ENCODE measurements at regions not wholly inside any gene's neighbourhood (a gene's known extent, or its start where the extent isn't known, plus 50 kb on each side); places are given as distances from the start of the nearest gene placed in this dataset.
"Not testable (repeated sequence)": the region's sequence is repeated elsewhere in the genome, so short reads cannot be mapped to it uniquely, and the experiment has no call there.

DNA sequence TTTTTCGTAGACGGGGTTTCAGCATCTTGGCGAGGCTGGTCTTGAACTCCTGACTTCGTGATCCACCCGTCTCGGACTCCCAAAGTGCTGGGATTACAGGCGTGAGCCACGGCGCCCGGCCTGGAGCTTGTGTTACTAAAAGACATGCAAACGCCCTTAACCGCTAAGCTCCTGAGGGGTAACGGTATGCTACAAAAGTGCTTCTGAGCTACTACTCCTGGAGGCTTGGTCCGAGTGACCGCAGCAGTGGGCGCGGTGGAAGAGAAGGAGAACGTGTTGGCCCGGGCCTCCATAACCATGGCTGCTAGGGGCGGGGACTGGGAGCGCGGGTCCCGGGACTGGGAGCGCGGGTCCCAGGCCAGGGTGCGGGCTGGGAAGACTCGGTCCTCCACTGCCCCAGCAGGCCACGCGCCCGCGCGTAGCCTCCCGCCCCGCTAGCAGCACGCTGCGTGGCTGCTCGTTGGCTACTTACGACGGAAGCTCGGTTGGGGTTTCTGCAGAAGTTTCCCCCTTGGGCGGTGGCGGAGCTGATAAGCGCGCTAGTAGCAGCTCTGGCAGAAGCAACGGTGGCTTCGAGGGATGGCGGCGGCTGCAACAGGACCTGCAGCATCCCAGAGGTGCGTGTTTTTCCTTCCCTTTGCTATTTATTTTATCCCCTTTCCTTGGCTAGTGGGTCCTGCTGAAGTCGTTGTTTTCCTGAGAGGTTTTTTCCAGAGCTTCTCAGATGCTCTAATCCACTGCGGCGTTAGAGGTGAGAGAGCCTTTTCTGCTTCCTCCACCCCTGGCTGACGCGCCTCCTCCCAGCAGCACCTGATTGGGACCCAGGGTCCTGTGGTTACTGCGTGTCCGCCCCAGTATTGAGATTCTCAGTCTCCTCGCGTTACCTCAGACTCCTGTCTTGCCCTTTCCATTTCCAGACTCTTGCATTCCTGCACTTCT, 69.2 kb upstream of the CCDC180 start:
- H3K27ac Mint-ChIP-seq = peak overlapping the region in 6 of 7 donors; percentile 2 to 87 (median 34)
- Histone ChIP-seq H3K79me2 (ENCODE audit: insufficient read depth, low read length) (no peaks in the 10 kb centered on the region), H4K20me1 (ENCODE audit: insufficient read depth, low read length) (no peaks in the 10 kb centered on the region), H3K27ac (ENCODE audit: low read depth in 1 of 2, low read length in 2 of 2) (peak overlapping the region in 1 of 2 donors; percentile 40), H3K4me3 (replicated peaks in 1 of 3; ENCODE audit: low read depth in 2 of 3, low read length in 3 of 3) (peak overlapping the region; percentile 53 to 77 (median 62)), H3K4me1 (ENCODE audit: control insufficient read depth in 1 of 2, insufficient read depth in 2 of 2, low read length in 2 of 2) (peaks cover 9 to 10% of the 10 kb centered on the region in 2 donors), H2AFZ (ENCODE audit: insufficient read depth, low read depth, low read length, poor library complexity, severe bottlenecking) (peak overlapping the region; percentile 90), H3K9ac (ENCODE audit: insufficient read depth, low read length, poor library complexity, severe bottlenecking) (peak overlapping the region; percentile 51), H3K36me3 (replicated peaks in 1 of 2; ENCODE audit: control insufficient read depth in 1 of 2, insufficient read depth in 2 of 2, low read length in 2 of 2) (no peaks in the 10 kb centered on the region), H3K9me3 (replicated peaks in 1 of 2; ENCODE audit: control insufficient read depth in 1 of 2, insufficient read depth in 1 of 2, low read length in 2 of 2) (peaks cover 0 to 2% of the 10 kb centered on the region in 2 donors), H3K27me3 (ENCODE audit: control insufficient read depth in 2 of 2, insufficient read depth in 2 of 2, low read length in 2 of 2) (no peaks in the 10 kb centered on the region), H3K4me2 (replicated peaks; ENCODE audit: extremely low read depth, low read length, poor library complexity, severe bottlenecking) (peak overlapping the region; percentile 76)
- peaks cover 0 to 8% (median 2%) of the 10 kb centered on the region in 3 donors for H3K27me3 Mint-ChIP-seq (ENCODE audit: low read depth in 3 of 3)
- TF ChIP-seq, protein P1, sequence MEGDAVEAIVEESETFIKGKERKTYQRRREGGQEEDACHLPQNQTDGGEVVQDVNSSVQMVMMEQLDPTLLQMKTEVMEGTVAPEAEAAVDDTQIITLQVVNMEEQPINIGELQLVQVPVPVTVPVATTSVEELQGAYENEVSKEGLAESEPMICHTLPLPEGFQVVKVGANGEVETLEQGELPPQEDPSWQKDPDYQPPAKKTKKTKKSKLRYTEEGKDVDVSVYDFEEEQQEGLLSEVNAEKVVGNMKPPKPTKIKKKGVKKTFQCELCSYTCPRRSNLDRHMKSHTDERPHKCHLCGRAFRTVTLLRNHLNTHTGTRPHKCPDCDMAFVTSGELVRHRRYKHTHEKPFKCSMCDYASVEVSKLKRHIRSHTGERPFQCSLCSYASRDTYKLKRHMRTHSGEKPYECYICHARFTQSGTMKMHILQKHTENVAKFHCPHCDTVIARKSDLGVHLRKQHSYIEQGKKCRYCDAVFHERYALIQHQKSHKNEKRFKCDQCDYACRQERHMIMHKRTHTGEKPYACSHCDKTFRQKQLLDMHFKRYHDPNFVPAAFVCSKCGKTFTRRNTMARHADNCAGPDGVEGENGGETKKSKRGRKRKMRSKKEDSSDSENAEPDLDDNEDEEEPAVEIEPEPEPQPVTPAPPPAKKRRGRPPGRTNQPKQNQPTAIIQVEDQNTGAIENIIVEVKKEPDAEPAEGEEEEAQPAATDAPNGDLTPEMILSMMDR (IDR thresholded peaks at IDR 0.05) = no peak
- intact Hi-C loops (cut with micrococcal nuclease) = no loop called here
- H3K9me3 Mint-ChIP-seq = peaks cover 4 to 7% (median 6%) of the 10 kb centered on the region in 7 donors
- H3K36me3 Mint-ChIP-seq = no peaks in the 10 kb centered on the region
- WGBS (ENCODE audit: insufficient coverage) = 2% methylated on average over 50 of the region's 58 CpGs
- peak; percentile 29 to 45 (median 37) for DNase-seq
- H3K4me1 Mint-ChIP-seq = peaks cover 20% of the 10 kb centered on the region
- H3K4me3 Mint-ChIP-seq = peak overlapping the region; percentile 89 to 93

DNA sequence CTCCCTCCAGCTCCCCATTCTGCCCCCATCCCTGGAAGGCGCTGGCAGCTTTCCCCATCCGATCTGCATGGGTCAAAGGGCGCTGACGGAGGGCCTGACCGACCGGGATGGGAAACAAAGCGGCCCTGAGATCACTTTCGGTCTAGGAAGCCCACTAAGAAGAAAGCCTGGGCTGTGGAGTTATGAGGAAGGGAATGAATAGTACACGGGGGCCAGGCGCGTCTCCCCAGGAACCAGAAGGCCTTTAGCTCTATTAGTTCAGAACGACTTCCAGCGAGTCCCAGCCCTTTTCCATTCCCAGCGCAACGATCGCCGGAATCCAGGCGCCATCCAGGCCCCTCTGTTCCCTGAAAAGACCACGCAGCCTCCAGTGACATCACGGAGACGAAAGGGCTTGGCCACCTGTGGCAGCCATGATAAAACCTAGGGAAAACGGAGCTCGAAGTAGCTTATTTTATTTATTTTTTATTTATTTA, 70.1 kb upstream of the CCDC180 start:
- Histone ChIP-seq H3K27me3 (ENCODE audit: control insufficient read depth in 2 of 2, insufficient read depth in 2 of 2, low read length in 2 of 2) (no peaks in the 10 kb centered on the region), H4K20me1 (ENCODE audit: insufficient read depth, low read length) (no peaks in the 10 kb centered on the region), H3K27ac (ENCODE audit: low read depth in 1 of 2, low read length in 2 of 2) (no peak overlapping the region), H3K4me3 (replicated peaks in 1 of 3; ENCODE audit: low read depth in 2 of 3, low read length in 3 of 3) (no peak overlapping the region), H3K79me2 (ENCODE audit: insufficient read depth, low read length) (no peaks in the 10 kb centered on the region), H2AFZ (ENCODE audit: insufficient read depth, low read depth, low read length, poor library complexity, severe bottlenecking) (peak overlapping the region; percentile 90), H3K9me3 (replicated peaks in 1 of 2; ENCODE audit: control insufficient read depth in 1 of 2, insufficient read depth in 1 of 2, low read length in 2 of 2) (peaks cover 0 to 9% of the 10 kb centered on the region in 2 donors), H3K4me1 (ENCODE audit: control insufficient read depth in 1 of 2, insufficient read depth in 2 of 2, low read length in 2 of 2) (peaks cover 9 to 10% of the 10 kb centered on the region in 2 donors), H3K4me2 (replicated peaks; ENCODE audit: extremely low read depth, low read length, poor library complexity, severe bottlenecking) (peak overlapping the region; percentile 76), H3K36me3 (replicated peaks in 1 of 2; ENCODE audit: control insufficient read depth in 1 of 2, insufficient read depth in 2 of 2, low read length in 2 of 2) (no peaks in the 10 kb centered on the region), H3K9ac (ENCODE audit: insufficient read depth, low read length, poor library complexity, severe bottlenecking) (peak overlapping the region; percentile 15)
- H3K4me3 Mint-ChIP-seq = peak overlapping the region; percentile 89 to 93
- H3K27me3 Mint-ChIP-seq (ENCODE audit: low read depth in 3 of 3) = peaks cover 0 to 10% (median 2%) of the 10 kb centered on the region in 3 donors
- peaks cover 10 to 16% (median 14%) of the 10 kb centered on the region in 7 donors for H3K9me3 Mint-ChIP-seq
- no peak for DNase-seq
- intact Hi-C loops (cut with micrococcal nuclease) = no loop called here
- 88% methylated on average over 13 of the region's 23 CpGs for WGBS (ENCODE audit: insufficient coverage)
- peaks cover 19% of the 10 kb centered on the region for H3K4me1 Mint-ChIP-seq
- no peaks in the 10 kb centered on the region for H3K36me3 Mint-ChIP-seq
- TF ChIP-seq, protein P1 (IDR thresholded peaks at IDR 0.05) = no peak
- H3K27ac Mint-ChIP-seq = no peak overlapping the region

DNA sequence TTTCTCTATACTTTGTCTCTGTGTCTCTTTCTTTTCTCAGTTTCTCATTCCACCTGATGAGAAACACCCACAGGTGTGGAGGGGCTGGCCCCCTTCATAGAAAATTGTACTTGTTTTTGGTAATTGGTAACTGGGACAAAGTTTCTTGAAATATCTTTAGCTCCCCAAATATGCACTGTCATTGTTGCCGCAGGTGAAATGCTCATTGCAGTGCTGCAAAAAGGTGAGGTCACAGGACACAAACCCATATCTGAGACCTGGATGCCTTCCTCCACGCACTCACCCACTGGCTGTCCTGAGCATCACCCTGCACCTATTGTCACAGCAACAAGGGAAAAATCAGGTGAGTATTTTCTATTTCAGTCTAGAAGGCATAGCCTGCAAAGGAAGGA, 74.5 kb upstream of the CCDC180 start:
- H3K27ac ChIP-seq (ENCODE audit: low read depth in 1 of 2, low read length in 2 of 2); H3K4me3 ChIP-seq (replicated peaks in 1 of 3; ENCODE audit: low read depth in 2 of 3, low read length in 3 of 3); H3K4me1 ChIP-seq (ENCODE audit: control insufficient read depth in 1 of 2, insufficient read depth in 2 of 2, low read length in 2 of 2); H3K4me1 Mint-ChIP-seq; H3K9me3 ChIP-seq (replicated peaks in 1 of 2; ENCODE audit: control insufficient read depth in 1 of 2, insufficient read depth in 1 of 2, low read length in 2 of 2); H4K20me1 ChIP-seq (ENCODE audit: insufficient read depth, low read length); H3K36me3 Mint-ChIP-seq; H3K9ac ChIP-seq (ENCODE audit: insufficient read depth, low read length, poor library complexity, severe bottlenecking); H3K79me2 ChIP-seq (ENCODE audit: insufficient read depth, low read length); H3K27me3 ChIP-seq (ENCODE audit: control insufficient read depth in 2 of 2, insufficient read depth in 2 of 2, low read length in 2 of 2); H2AFZ ChIP-seq (ENCODE audit: insufficient read depth, low read depth, low read length, poor library complexity, severe bottlenecking); H3K36me3 ChIP-seq (replicated peaks in 1 of 2; ENCODE audit: control insufficient read depth in 1 of 2, insufficient read depth in 2 of 2, low read length in 2 of 2); H3K4me3 Mint-ChIP-seq; intact Hi-C loops (cut with micrococcal nuclease); H3K4me2 ChIP-seq (replicated peaks; ENCODE audit: extremely low read depth, low read length, poor library complexity, severe bottlenecking); DNase-seq; H3K27ac Mint-ChIP-seq: not testable (repeated sequence)
- H3K9me3 Mint-ChIP-seq = peaks cover 12 to 23% (median 18%) of the 10 kb centered on the region in 7 donors
- peaks cover 4 to 21% (median 6%) of the 10 kb centered on the region in 3 donors for H3K27me3 Mint-ChIP-seq (ENCODE audit: low read depth in 3 of 3)
- 88% methylated on average over 1 of the region's 2 CpGs for WGBS (ENCODE audit: insufficient coverage)

All from CD14-positive monocyte (primary cell).